T-helper 17 cell (primary cell): ENCODE measurements at regions not wholly inside any gene's neighbourhood (a gene's known extent, or its start where the extent isn't known, plus 50 kb on each side); places are given as distances from the start of the nearest gene placed in this dataset.
"Not testable (repeated sequence)": the region's sequence is repeated elsewhere in the genome, so short reads cannot be mapped to it uniquely, and the experiment has no call there.

Source experiments
- ATAC-seq: fragments of 150-1000 bp; cut with Tn5 transposase; 2 replicates; pipeline ENCODE4 v1.10.0; 2021; ENCODE audit warnings: mild to moderate bottlenecking, moderate library complexity
- DNase-seq, 3 donors: peaks; one replicate each; pipeline versions ENCODE4 v3.0.0 to v3.0.0-alpha.2; 2020 to 2021
- H3K9me3 ChIP-seq: one replicate; pipeline ENCODE4 v1.7.0; 2013; ENCODE audit warnings: low read length, mild to moderate bottlenecking; ENCODE audit not compliant: control insufficient read depth, poor library complexity, severe bottlenecking
- H3K27ac Mint-ChIP-seq: one replicate; pipeline ENCODE4 v1.8.0; 2022; ENCODE audit warnings: mild to moderate bottlenecking, moderate library complexity, mixed read lengths
- H3K27me3 Mint-ChIP-seq: one replicate; pipeline ENCODE4 v1.8.0; 2022; ENCODE audit warnings: mixed read lengths
- H3K36me3 Mint-ChIP-seq: one replicate; pipeline ENCODE4 v1.8.0; 2022; ENCODE audit warnings: low read depth, mixed read lengths
- H3K4me1 Mint-ChIP-seq: one replicate; pipeline ENCODE4 v1.8.0; 2022; ENCODE audit warnings: mild to moderate bottlenecking, mixed read lengths
- H3K4me3 Mint-ChIP-seq: one replicate; pipeline ENCODE4 v1.8.0; 2022; ENCODE audit warnings: mild to moderate bottlenecking, moderate library complexity, mixed read lengths

GRCh38 chr3:182400838-182401237 lies 392.5 kb upstream of the ATP11B start:
- Mint-ChIP-seq H3K27ac (no peak overlapping the region), H3K27me3 (peaks cover 6% of the 10 kb centered on the region), H3K36me3 (no peaks in the 10 kb centered on the region), H3K4me1 (no peaks in the 10 kb centered on the region), H3K4me3 (no peak overlapping the region)
- no peaks in the 10 kb centered on the region for H3K9me3 ChIP-seq
- DNase-seq (no peak), ATAC-seq (no peak)

GRCh38 chr3:182404031-182404430 lies 389.3 kb upstream of the ATP11B start:
- peaks cover 6% of the 10 kb centered on the region for H3K27me3 Mint-ChIP-seq
- no peaks in the 10 kb centered on the region for H3K36me3 Mint-ChIP-seq
- no peak overlapping the region for H3K4me3 Mint-ChIP-seq
- no peak overlapping the region for H3K27ac Mint-ChIP-seq
- no peaks in the 10 kb centered on the region for H3K4me1 Mint-ChIP-seq
- no peaks in the 10 kb centered on the region for H3K9me3 ChIP-seq
- no peak for ATAC-seq
- no peak for DNase-seq

GRCh38 chr3:182405759-182406158 lies 387.5 kb upstream of the ATP11B start:
- Mint-ChIP-seq H3K27ac (no peak overlapping the region), H3K4me1 (no peaks in the 10 kb centered on the region), H3K27me3 (peaks cover 5% of the 10 kb centered on the region), H3K36me3 (no peaks in the 10 kb centered on the region), H3K4me3 (no peak overlapping the region)
- no peaks in the 10 kb centered on the region for H3K9me3 ChIP-seq
- no peak for DNase-seq
- no peak for ATAC-seq

GRCh38 chr3:182406786-182407185 lies 386.5 kb upstream of the ATP11B start:
- H3K27me3 Mint-ChIP-seq = no peaks in the 10 kb centered on the region
- H3K4me3 Mint-ChIP-seq = no peak overlapping the region
- no peak overlapping the region for H3K27ac Mint-ChIP-seq
- H3K9me3 ChIP-seq = no peaks in the 10 kb centered on the region
- no peak for DNase-seq
- no peak for ATAC-seq
- H3K4me1 Mint-ChIP-seq = no peaks in the 10 kb centered on the region
- H3K36me3 Mint-ChIP-seq = no peaks in the 10 kb centered on the region

DNA sequence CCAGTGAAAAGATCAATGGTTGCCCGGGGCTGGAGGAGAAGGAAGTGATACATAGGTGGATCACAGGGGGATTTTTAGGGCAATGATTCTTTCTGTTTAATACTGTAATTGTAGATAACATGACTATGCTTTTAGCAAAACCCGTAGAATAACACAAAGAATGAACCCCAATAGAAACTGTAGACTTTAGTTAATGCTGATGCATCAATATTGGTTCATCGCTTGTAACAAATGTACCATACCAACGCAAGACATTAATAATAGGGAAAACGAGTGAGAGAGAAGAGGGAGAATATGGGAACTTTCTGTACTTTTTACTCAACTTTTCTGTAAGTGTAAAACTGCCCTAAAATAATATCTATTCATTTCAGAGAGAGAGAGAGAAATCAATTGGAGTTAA lies 383.3 kb upstream of the ATP11B start:
- H3K4me1 Mint-ChIP-seq = no peaks in the 10 kb centered on the region
- DNase-seq (no peak), ATAC-seq (no peak)

GRCh38 chr3:182412066-182412465 lies 381.2 kb upstream of the ATP11B start:
- Mint-ChIP-seq H3K27me3 (no peaks in the 10 kb centered on the region), H3K4me1 (no peaks in the 10 kb centered on the region), H3K27ac (no peak overlapping the region), H3K36me3 (no peaks in the 10 kb centered on the region), H3K4me3 (no peak overlapping the region)
- H3K9me3 ChIP-seq = no peaks in the 10 kb centered on the region
- no peak for DNase-seq
- ATAC-seq = no peak

More for the DNA sequence above, 383.3 kb upstream of the ATP11B start:
- no peak overlapping the region for H3K4me3 Mint-ChIP-seq
- H3K9me3 ChIP-seq = no peaks in the 10 kb centered on the region
- H3K36me3 Mint-ChIP-seq = no peaks in the 10 kb centered on the region
- H3K27ac Mint-ChIP-seq = no peak overlapping the region
- no peaks in the 10 kb centered on the region for H3K27me3 Mint-ChIP-seq

GRCh38 chr3:182413061-182413460 lies 380.2 kb upstream of the ATP11B start:
- Mint-ChIP-seq H3K27me3 (no peaks in the 10 kb centered on the region), H3K4me3 (no peak overlapping the region), H3K4me1 (no peaks in the 10 kb centered on the region), H3K27ac (no peak overlapping the region), H3K36me3 (no peaks in the 10 kb centered on the region)
- ATAC-seq (no peak), DNase-seq (no peak)
- H3K9me3 ChIP-seq = no peaks in the 10 kb centered on the region

GRCh38 chr3:182413682-182414081 lies 379.6 kb upstream of the ATP11B start:
- Mint-ChIP-seq H3K36me3 (no peaks in the 10 kb centered on the region), H3K27me3 (no peaks in the 10 kb centered on the region), H3K4me3 (no peak overlapping the region), H3K27ac (no peak overlapping the region), H3K4me1 (no peaks in the 10 kb centered on the region)
- ATAC-seq = no peak
- DNase-seq = no peak
- no peaks in the 10 kb centered on the region for H3K9me3 ChIP-seq

DNA sequence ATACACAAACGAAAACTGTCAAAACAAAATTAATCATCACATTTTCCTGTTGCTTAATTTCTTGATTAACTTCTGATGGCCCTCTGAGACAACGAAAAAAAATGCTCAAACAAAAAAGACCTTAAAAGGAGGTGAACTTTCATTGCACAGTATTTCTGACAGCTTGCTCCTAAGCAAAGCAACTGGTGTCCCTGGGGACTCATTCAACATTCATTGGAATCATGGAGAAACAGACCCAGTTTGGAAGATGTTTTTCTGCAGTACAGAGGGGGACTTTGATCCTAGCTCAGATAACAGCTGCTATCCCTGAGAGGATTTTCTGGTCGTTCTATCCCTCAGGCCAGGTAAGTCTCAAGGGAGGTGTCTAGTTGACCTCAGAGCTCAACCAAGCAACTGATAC lies 378.7 kb upstream of the ATP11B start:
- ATAC-seq (no peak), DNase-seq (no peak)
- Mint-ChIP-seq H3K27me3 (no peaks in the 10 kb centered on the region), H3K4me3 (no peak overlapping the region), H3K36me3 (no peaks in the 10 kb centered on the region), H3K27ac (no peak overlapping the region), H3K4me1 (no peaks in the 10 kb centered on the region)
- H3K9me3 ChIP-seq = no peaks in the 10 kb centered on the region

- Mint-ChIP-seq H3K4me3 (no peak overlapping the region), H3K4me1 (no peaks in the 10 kb centered on the region), H3K36me3 (no peaks in the 10 kb centered on the region), H3K27ac (no peak overlapping the region), H3K27me3 (no peaks in the 10 kb centered on the region)
- H3K9me3 ChIP-seq = no peaks in the 10 kb centered on the region
- ATAC-seq (no peak), DNase-seq (no peak)
Observed at GRCh38 chr3:182420741-182421140, 372.6 kb upstream of the ATP11B start.

- no peaks in the 10 kb centered on the region for H3K4me1 Mint-ChIP-seq
Observed at GRCh38 chr3:182424006-182424405, 369.3 kb upstream of the ATP11B start.

DNA sequence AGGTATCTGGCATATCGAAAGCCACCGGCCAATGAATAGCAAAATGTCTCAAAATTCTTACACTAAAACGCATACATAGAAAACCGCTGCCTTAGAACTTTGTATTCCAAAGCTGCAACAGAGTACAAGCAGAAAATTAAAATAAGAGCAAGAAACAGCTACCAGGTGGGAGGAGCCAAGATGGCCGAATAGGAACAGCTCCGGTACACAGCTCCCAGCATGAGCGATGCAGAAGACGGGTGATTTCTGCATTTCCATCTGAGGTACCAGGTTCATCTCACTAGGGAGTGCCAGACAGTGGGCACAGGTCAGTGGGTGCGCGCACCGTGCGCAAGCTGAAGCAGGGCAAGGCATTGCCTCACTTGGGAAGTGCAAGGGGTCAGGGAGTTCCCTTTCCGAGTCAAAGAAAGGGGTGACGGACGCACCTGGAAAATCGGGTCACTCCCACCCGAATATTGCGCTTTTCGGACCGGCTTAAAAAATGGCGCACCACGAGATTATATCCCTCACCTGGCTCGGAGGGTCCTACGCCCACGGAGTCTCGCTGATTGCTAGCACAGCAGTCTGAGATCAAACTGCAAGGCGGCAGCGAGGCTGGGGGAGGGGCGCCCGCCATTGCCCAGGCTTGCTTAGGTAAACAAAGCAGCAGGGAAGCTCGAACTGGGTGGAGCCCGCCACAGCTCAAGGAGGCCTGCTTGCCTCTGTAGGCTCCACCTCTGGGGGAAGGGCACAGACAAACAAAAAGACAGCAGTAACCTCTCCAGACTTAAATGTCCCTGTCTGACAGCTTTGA lies 367.2 kb upstream of the ATP11B start:
- not testable (repeated sequence) for H3K4me3 Mint-ChIP-seq, H3K27me3 Mint-ChIP-seq, ATAC-seq, H3K27ac Mint-ChIP-seq, H3K9me3 ChIP-seq, DNase-seq, H3K36me3 Mint-ChIP-seq, H3K4me1 Mint-ChIP-seq

More at GRCh38 chr3:182424006-182424405, 369.3 kb upstream of the ATP11B start:
- DNase-seq (no peak), ATAC-seq (no peak)
- no peaks in the 10 kb centered on the region for H3K36me3 Mint-ChIP-seq
- no peaks in the 10 kb centered on the region for H3K9me3 ChIP-seq
- no peak overlapping the region for H3K4me3 Mint-ChIP-seq
- H3K27me3 Mint-ChIP-seq = no peaks in the 10 kb centered on the region
- H3K27ac Mint-ChIP-seq = no peak overlapping the region

DNA sequence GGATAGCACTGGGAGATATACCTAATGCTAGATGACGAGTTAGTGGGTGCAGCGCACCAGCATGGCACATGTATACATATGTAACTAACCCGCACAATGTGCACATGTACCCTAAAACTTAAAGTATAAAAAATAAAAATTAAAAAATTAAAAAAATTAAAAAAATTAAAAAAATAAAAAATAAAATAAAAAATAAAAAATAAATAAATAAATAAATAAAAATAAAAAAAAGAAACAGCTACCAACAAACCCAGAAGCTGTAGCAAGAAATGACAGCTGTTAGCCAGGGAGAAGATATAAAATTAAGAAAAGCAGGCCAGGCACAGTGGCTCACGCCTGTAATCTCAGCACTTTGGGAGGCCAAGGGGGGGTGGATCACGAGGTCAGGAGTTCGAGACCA lies 361.3 kb upstream of the ATP11B start:
- not testable (repeated sequence) for ATAC-seq, H3K36me3 Mint-ChIP-seq

GRCh38 chr3:182435860-182436259 lies 357.4 kb upstream of the ATP11B start:
- no peaks in the 10 kb centered on the region for H3K36me3 Mint-ChIP-seq

More for the DNA sequence above, 361.3 kb upstream of the ATP11B start:
- not testable (repeated sequence) for H3K27me3 Mint-ChIP-seq, H3K27ac Mint-ChIP-seq, H3K4me1 Mint-ChIP-seq, H3K9me3 ChIP-seq, H3K4me3 Mint-ChIP-seq, DNase-seq

More at GRCh38 chr3:182435860-182436259, 357.4 kb upstream of the ATP11B start:
- H3K4me1 Mint-ChIP-seq = no peaks in the 10 kb centered on the region
- no peak overlapping the region for H3K27ac Mint-ChIP-seq
- no peaks in the 10 kb centered on the region for H3K9me3 ChIP-seq
- DNase-seq (no peak), ATAC-seq (no peak)
- no peaks in the 10 kb centered on the region for H3K27me3 Mint-ChIP-seq
- H3K4me3 Mint-ChIP-seq = no peak overlapping the region
